Gastroesophageal sphincter (tissue), 3 donors: ENCODE measurements at regions not wholly inside any gene's neighbourhood (a gene's known extent, or its start where the extent isn't known, plus 50 kb on each side); places are given as distances from the start of the nearest gene placed in this dataset.

Source experiments
- POLR2A ChIP-seq, 2 donors: fragments of 450-650 bp; IDR thresholded peaks; one replicate each; pipeline ENCODE4 v1.6.1; 2017; ENCODE audit warnings: antibody characterized with exemption in 2 of 2, mild to moderate bottlenecking in 2 of 2, moderate library complexity in 1 of 2
- POLR2AphosphoS5 ChIP-seq: sonication (generic); formaldehyde crosslinking; IDR thresholded peaks from one replicate; pipeline ENCODE4 v1.6.1; 2017; ENCODE audit warnings: antibody characterized with exemption
- TF ChIP-seq, protein P1 (sequence below), 4 experiments: fragments of 200-600 bp in 2 of 4; fragments of 450-650 bp in 2 of 4; sonication (generic) in 1 of 4; IDR thresholded peaks; one replicate each; pipeline ENCODE4 v1.5.1; 2017 to 2019; ENCODE audit warnings: antibody characterized with exemption in 4 of 4, mild to moderate bottlenecking in 2 of 4, moderate library complexity in 2 of 4

DNA sequence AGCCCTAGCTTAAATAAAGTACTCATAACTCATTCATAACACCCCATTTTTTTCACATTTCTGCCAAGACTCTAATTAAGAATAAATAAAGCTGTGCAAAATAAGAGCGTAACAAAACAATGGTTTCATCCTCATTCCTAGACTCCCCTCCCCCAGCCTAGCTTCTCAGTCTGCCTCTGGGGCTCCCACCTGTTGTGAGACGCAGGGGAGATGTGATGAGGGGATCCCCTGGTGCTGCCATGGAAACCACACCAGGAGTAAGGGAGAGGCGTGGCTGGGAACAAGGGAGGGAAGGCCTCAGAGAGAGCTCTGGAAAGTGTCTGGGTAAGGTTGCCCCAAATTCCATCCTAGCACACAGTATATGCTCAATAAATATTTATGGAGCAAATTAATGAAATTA is 93.3 kb upstream of the USP29 start:
- TF ChIP-seq, protein P1, sequence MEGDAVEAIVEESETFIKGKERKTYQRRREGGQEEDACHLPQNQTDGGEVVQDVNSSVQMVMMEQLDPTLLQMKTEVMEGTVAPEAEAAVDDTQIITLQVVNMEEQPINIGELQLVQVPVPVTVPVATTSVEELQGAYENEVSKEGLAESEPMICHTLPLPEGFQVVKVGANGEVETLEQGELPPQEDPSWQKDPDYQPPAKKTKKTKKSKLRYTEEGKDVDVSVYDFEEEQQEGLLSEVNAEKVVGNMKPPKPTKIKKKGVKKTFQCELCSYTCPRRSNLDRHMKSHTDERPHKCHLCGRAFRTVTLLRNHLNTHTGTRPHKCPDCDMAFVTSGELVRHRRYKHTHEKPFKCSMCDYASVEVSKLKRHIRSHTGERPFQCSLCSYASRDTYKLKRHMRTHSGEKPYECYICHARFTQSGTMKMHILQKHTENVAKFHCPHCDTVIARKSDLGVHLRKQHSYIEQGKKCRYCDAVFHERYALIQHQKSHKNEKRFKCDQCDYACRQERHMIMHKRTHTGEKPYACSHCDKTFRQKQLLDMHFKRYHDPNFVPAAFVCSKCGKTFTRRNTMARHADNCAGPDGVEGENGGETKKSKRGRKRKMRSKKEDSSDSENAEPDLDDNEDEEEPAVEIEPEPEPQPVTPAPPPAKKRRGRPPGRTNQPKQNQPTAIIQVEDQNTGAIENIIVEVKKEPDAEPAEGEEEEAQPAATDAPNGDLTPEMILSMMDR (IDR thresholded peaks at IDR 0.05): no peak
- TF ChIP-seq POLR2AphosphoS5 (no peak), POLR2A (IDR thresholded peaks at IDR 0.05) (no peak)
